ENCODE measurements at regions not wholly inside any gene's neighbourhood (a gene's known extent, or its start where the extent isn't known, plus 50 kb on each side); places are given as distances from the start of the nearest gene placed in this dataset.

DNA sequence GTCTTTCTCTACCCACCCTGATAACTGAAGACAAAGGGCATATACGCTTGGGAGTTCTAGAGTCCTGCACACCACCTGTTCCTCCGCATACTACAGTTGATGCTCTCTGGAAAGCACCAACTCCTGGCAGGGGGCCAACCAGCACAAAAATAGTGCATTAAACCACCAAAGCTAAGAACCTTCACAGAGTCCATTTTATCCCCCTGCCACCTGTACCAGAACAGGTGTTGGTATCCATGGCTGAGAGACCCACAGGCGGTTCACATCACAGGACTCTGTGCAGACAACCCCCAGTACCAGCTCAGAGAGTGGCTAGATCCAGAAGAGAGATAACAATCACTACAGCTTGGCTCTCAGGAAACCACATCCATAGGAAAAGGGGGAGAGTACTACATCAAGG is 114.4 kb upstream of the POU1F1 start:
- Histone ChIP-seq H3K4me2 (ENCODE audit: control insufficient read depth, extremely low read depth, insufficient read depth, low read depth, low read length) (no peak overlapping the region), H3K27ac (ENCODE audit: control insufficient read depth, insufficient read depth, low read length) (no peak overlapping the region), H3K4me1 (ENCODE audit: control insufficient read depth, extremely low read depth, insufficient read depth, low read length) (no peaks in the 10 kb centered on the region), H3K36me3 (ENCODE audit: control insufficient read depth in 2 of 2, extremely low read depth in 1 of 2, insufficient read depth in 2 of 2, low read length in 2 of 2) (no peaks in the 10 kb centered on the region), H3K9me1 (ENCODE audit: control insufficient read depth, extremely low read depth, insufficient read depth, low read length) (no peaks in the 10 kb centered on the region), H3K9ac (ENCODE audit: control insufficient read depth, extremely low read depth, insufficient read depth, low read length) (no peak overlapping the region), H2AFZ (ENCODE audit: control insufficient read depth, low read length) (no peak overlapping the region), H3K9me3 (ENCODE audit: control insufficient read depth, low read depth, low read length) (no peaks in the 10 kb centered on the region), H3K27me3 (ENCODE audit: control insufficient read depth, extremely low read depth, insufficient read depth, low read length) (no peaks in the 10 kb centered on the region), H3K4me3 (ENCODE audit: control insufficient read depth in 2 of 3, extremely low read depth in 1 of 3, insufficient read depth in 2 of 3, low read depth in 1 of 3, low read length in 3 of 3) (no peak overlapping the region), H4K20me1 (ENCODE audit: control insufficient read depth, extremely low read depth, insufficient read depth, low read length) (no peaks in the 10 kb centered on the region), H3K79me2 (ENCODE audit: control insufficient read depth, insufficient read depth, low read length) (no peaks in the 10 kb centered on the region)
- no peak for DNase-seq (ENCODE audit: low read depth, low spot score)
- FAIRE-seq = no peak
- TF ChIP-seq, protein P1, sequence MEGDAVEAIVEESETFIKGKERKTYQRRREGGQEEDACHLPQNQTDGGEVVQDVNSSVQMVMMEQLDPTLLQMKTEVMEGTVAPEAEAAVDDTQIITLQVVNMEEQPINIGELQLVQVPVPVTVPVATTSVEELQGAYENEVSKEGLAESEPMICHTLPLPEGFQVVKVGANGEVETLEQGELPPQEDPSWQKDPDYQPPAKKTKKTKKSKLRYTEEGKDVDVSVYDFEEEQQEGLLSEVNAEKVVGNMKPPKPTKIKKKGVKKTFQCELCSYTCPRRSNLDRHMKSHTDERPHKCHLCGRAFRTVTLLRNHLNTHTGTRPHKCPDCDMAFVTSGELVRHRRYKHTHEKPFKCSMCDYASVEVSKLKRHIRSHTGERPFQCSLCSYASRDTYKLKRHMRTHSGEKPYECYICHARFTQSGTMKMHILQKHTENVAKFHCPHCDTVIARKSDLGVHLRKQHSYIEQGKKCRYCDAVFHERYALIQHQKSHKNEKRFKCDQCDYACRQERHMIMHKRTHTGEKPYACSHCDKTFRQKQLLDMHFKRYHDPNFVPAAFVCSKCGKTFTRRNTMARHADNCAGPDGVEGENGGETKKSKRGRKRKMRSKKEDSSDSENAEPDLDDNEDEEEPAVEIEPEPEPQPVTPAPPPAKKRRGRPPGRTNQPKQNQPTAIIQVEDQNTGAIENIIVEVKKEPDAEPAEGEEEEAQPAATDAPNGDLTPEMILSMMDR (optimal IDR thresholded peaks at IDR 0.05 in 1 of 3, IDR thresholded peaks at IDR 0.05 in 1 of 3, conservative IDR thresholded peaks at IDR 0.05 in 1 of 3; ENCODE audit: extremely low read depth in 1 of 3, insufficient read depth in 2 of 3, low read length in 3 of 3) = no peak
- no peak for TF ChIP-seq EZH2 (IDR thresholded peaks at IDR 0.05; ENCODE audit: low read length)
- dilution Hi-C loops (cut with MboI; ENCODE audit: extremely low pct_ligation_motif_present, low sequenced_read_pairs) = no loop called here

DNA sequence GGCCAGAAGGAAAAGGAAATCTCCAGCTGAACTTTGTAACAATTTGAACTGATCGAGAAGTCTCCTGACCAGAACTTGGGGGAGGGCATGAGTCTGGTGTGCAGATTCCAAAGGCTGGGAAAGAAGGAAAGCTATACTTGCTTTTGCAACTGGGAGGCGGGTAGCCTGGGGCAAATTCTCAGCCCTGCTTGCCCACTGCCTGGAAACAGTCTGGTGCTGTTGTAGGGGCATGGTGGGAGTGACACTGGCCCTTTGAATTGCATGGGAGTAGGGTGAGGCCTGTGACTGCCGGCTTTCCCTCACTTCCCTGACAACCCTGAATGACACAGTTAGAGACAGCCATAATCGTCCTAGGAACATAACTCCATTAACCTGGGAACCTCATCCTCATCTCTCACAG is 114.0 kb upstream of the POU1F1 start:
- FAIRE-seq = no peak
- TF ChIP-seq, protein P1 (optimal IDR thresholded peaks at IDR 0.05 in 1 of 3, IDR thresholded peaks at IDR 0.05 in 1 of 3, conservative IDR thresholded peaks at IDR 0.05 in 1 of 3; ENCODE audit: extremely low read depth in 1 of 3, insufficient read depth in 2 of 3, low read length in 3 of 3) = no peak
- TF ChIP-seq EZH2 (IDR thresholded peaks at IDR 0.05; ENCODE audit: low read length) = no peak

More for the DNA sequence above, 114.0 kb upstream of the POU1F1 start:
- Histone ChIP-seq H3K4me1 (ENCODE audit: control insufficient read depth, extremely low read depth, insufficient read depth, low read length) (no peaks in the 10 kb centered on the region), H3K27ac (ENCODE audit: control insufficient read depth, insufficient read depth, low read length) (no peak overlapping the region), H3K9me3 (ENCODE audit: control insufficient read depth, low read depth, low read length) (no peaks in the 10 kb centered on the region), H3K27me3 (ENCODE audit: control insufficient read depth, extremely low read depth, insufficient read depth, low read length) (no peaks in the 10 kb centered on the region), H3K9me1 (ENCODE audit: control insufficient read depth, extremely low read depth, insufficient read depth, low read length) (no peaks in the 10 kb centered on the region), H3K4me2 (ENCODE audit: control insufficient read depth, extremely low read depth, insufficient read depth, low read depth, low read length) (no peak overlapping the region), H3K4me3 (ENCODE audit: control insufficient read depth in 2 of 3, extremely low read depth in 1 of 3, insufficient read depth in 2 of 3, low read depth in 1 of 3, low read length in 3 of 3) (no peak overlapping the region), H3K79me2 (ENCODE audit: control insufficient read depth, insufficient read depth, low read length) (no peaks in the 10 kb centered on the region), H4K20me1 (ENCODE audit: control insufficient read depth, extremely low read depth, insufficient read depth, low read length) (no peaks in the 10 kb centered on the region), H3K36me3 (ENCODE audit: control insufficient read depth in 2 of 2, extremely low read depth in 1 of 2, insufficient read depth in 2 of 2, low read length in 2 of 2) (no peaks in the 10 kb centered on the region), H2AFZ (ENCODE audit: control insufficient read depth, low read length) (no peak overlapping the region), H3K9ac (ENCODE audit: control insufficient read depth, extremely low read depth, insufficient read depth, low read length) (no peak overlapping the region)
- DNase-seq (ENCODE audit: low read depth, low spot score) = no peak
- dilution Hi-C loops (cut with MboI; ENCODE audit: extremely low pct_ligation_motif_present, low sequenced_read_pairs) = no loop called here

Measured in keratinocyte (primary cell).